A673 (cell line): ENCODE measurements at regions not wholly inside any gene's neighbourhood (a gene's known extent, or its start where the extent isn't known, plus 50 kb on each side); places are given as distances from the start of the nearest gene placed in this dataset.

Source experiments
- CTCF ChIP-seq: fragments of 300-800, 200-600 bp; sonication (generic); conservative IDR thresholded peaks from 2 replicates; pipeline ENCODE4 v1.5.1; 2017; ENCODE audit warnings: low read depth, mild to moderate bottlenecking, antibody characterized with exemption, low read length, moderate library complexity, mixed read lengths
- EZH2 ChIP-seq: fragments of 200-600 bp; sonication (generic); IDR thresholded peaks from 2 replicates; pipeline ENCODE4 v1.6.1; 2017; ENCODE audit warnings: borderline replicate concordance, low read depth, mild to moderate bottlenecking, mixed read lengths, antibody characterized with exemption, low read length; ENCODE audit not compliant: poor library complexity, severe bottlenecking

- TF ChIP-seq CTCF (no peak), EZH2 (no peak)
Observed at GRCh38 chr17:56688151-56688550, 94.7 kb downstream of the NOG start.
